NCI-H2107 treated with DMSO at 0.1 percent for 48 hours (cell line): ENCODE measurements at regions not wholly inside any gene's neighbourhood (a gene's known extent, or its start where the extent isn't known, plus 50 kb on each side); places are given as distances from the start of the nearest gene placed in this dataset.
"Not testable (repeated sequence)": the region's sequence is repeated elsewhere in the genome, so short reads cannot be mapped to it uniquely, and the experiment has no call there.

Experiments used
- DNase-seq: peaks from one replicate; lab custom pipeline; 2025; ENCODE audit not compliant: unreplicated experiment; lab: John Stamatoyannopoulos, UW

- not testable (repeated sequence) for DNase-seq
Observed at GRCh38 chr12:131272283-131272814, 318.6 kb downstream of the ADGRD1 start.

GRCh38 chr12:131273291-131273845 lies 319.7 kb downstream of the ADGRD1 start:
- no peak for DNase-seq

- no peak for DNase-seq
Observed at GRCh38 chr12:131274061-131274460, 320.4 kb downstream of the ADGRD1 start.

- DNase-seq = no peak
Observed at GRCh38 chr12:131274906-131275305, 321.2 kb downstream of the ADGRD1 start.

- DNase-seq = no peak
Observed at GRCh38 chr12:131275824-131276223, 322.1 kb downstream of the ADGRD1 start.

- DNase-seq = no peak
Observed at GRCh38 chr12:131276501-131277185, 322.9 kb downstream of the ADGRD1 start.

GRCh38 chr12:131277186-131278091 lies 323.7 kb downstream of the ADGRD1 start:
- DNase-seq = not testable (repeated sequence)

GRCh38 chr12:131278451-131279115 lies 324.9 kb downstream of the ADGRD1 start:
- not testable (repeated sequence) for DNase-seq

GRCh38 chr12:131279281-131279921 lies 325.7 kb downstream of the ADGRD1 start:
- DNase-seq = no peak

GRCh38 chr12:131280426-131280825 lies 326.7 kb downstream of the ADGRD1 start:
- DNase-seq = no peak

- no peak for DNase-seq
Observed at GRCh38 chr12:131281016-131281415, 327.3 kb downstream of the ADGRD1 start.

- no peak for DNase-seq
Observed at GRCh38 chr12:131282292-131283080, 328.8 kb downstream of the ADGRD1 start.

- DNase-seq = no peak
Observed at GRCh38 chr12:131283191-131283861, 329.6 kb downstream of the ADGRD1 start.

- not testable (repeated sequence) for DNase-seq
Observed at GRCh38 chr12:131283862-131284825, 330.4 kb downstream of the ADGRD1 start.

- DNase-seq = not testable (repeated sequence)
Observed at GRCh38 chr12:131284954-131285904, 331.5 kb downstream of the ADGRD1 start.

- not testable (repeated sequence) for DNase-seq
Observed at GRCh38 chr12:131285905-131286295, 332.2 kb downstream of the ADGRD1 start.

- DNase-seq = not testable (repeated sequence)
Observed at GRCh38 chr12:131286301-131286700, 332.6 kb downstream of the ADGRD1 start.
